HFFc6 (cell line): ENCODE measurements at regions not wholly inside any gene's neighbourhood (a gene's known extent, or its start where the extent isn't known, plus 50 kb on each side); places are given as distances from the start of the nearest gene placed in this dataset.

Source experiments
- DNase-seq: peaks from one replicate; pipeline ENCODE4 v3.0.0-alpha.2; 2018
- H3K27ac Mint-ChIP-seq: 2 replicates; pipeline ENCODE4 v1.8.0; 2020; ENCODE audit warnings: mild to moderate bottlenecking, mixed read lengths
- H3K27me3 Mint-ChIP-seq: 2 replicates; pipeline ENCODE4 v1.8.0; 2021; ENCODE audit warnings: mild to moderate bottlenecking, moderate library complexity, mixed read lengths; ENCODE audit not compliant: insufficient read depth
- H3K36me3 Mint-ChIP-seq: 2 replicates; pipeline ENCODE4 v1.8.0; 2021; ENCODE audit warnings: low read depth, mixed read lengths
- H3K4me1 Mint-ChIP-seq: 2 replicates; pipeline ENCODE4 v1.8.0; 2020; ENCODE audit warnings: low read depth, mixed read lengths
- H3K4me3 Mint-ChIP-seq: 2 replicates; pipeline ENCODE4 v1.8.0; 2020; ENCODE audit warnings: mild to moderate bottlenecking, moderate library complexity, mixed read lengths
- H3K9me3 Mint-ChIP-seq: 2 replicates; pipeline ENCODE4 v1.8.0; 2020; ENCODE audit warnings: mild to moderate bottlenecking, mixed read lengths
- CTCF ChIP-seq: fragments of 200-600 bp; sonication (generic); IDR thresholded peaks from 2 replicates; pipeline ENCODE4 v1.5.0; 2021; ENCODE audit warnings: antibody characterized with exemption, mild to moderate bottlenecking

- no peak for DNase-seq
- no peaks in the 10 kb centered on the region; the same call in 1 of the 2 replicates for H3K27me3 Mint-ChIP-seq
- no peak overlapping the region for H3K27ac Mint-ChIP-seq
- TF ChIP-seq CTCF: no peak
- H3K4me3 Mint-ChIP-seq: no peak overlapping the region
- peaks cover 42% of the 10 kb centered on the region for H3K9me3 Mint-ChIP-seq
- H3K36me3 Mint-ChIP-seq: no peaks in the 10 kb centered on the region
- no peaks in the 10 kb centered on the region for H3K4me1 Mint-ChIP-seq
Measured at GRCh38 chr10:121059351-121059750, 208.2 kb downstream of the WDR11 start.

GRCh38 chr10:121062115-121062514, 211.0 kb downstream of the WDR11 start:
- Mint-ChIP-seq H3K36me3 (no peaks in the 10 kb centered on the region; the same call in 1 of the 2 replicates), H3K9me3 (peaks cover 35% of the 10 kb centered on the region), H3K4me1 (no peaks in the 10 kb centered on the region), H3K27ac (no peak overlapping the region), H3K27me3 (no peaks in the 10 kb centered on the region; the same call in 1 of the 2 replicates), H3K4me3 (no peak overlapping the region)
- TF ChIP-seq CTCF: no peak
- no peak for DNase-seq

- TF ChIP-seq CTCF: no peak
- Mint-ChIP-seq H3K36me3 (peaks cover 3% of the 10 kb centered on the region), H3K4me1 (no peaks in the 10 kb centered on the region), H3K27me3 (no peaks in the 10 kb centered on the region; the same call in 1 of the 2 replicates), H3K9me3 (peaks cover 27% of the 10 kb centered on the region), H3K4me3 (no peak overlapping the region), H3K27ac (no peak overlapping the region)
- DNase-seq: no peak
Measured at GRCh38 chr10:121063744-121064143, 212.6 kb downstream of the WDR11 start.

- no peaks in the 10 kb centered on the region for H3K4me1 Mint-ChIP-seq
- H3K4me3 Mint-ChIP-seq: no peak overlapping the region
- no peak overlapping the region for H3K27ac Mint-ChIP-seq
- peaks cover 25% of the 10 kb centered on the region for H3K9me3 Mint-ChIP-seq
- peaks cover 3% of the 10 kb centered on the region for H3K36me3 Mint-ChIP-seq
- no peak for TF ChIP-seq CTCF
- DNase-seq: no peak
- no peaks in the 10 kb centered on the region; the same call in 1 of the 2 replicates for H3K27me3 Mint-ChIP-seq
Measured at GRCh38 chr10:121064491-121064890, 213.3 kb downstream of the WDR11 start.

GRCh38 chr10:121065330-121065729, 214.2 kb downstream of the WDR11 start:
- Mint-ChIP-seq H3K4me3 (no peak overlapping the region), H3K4me1 (no peaks in the 10 kb centered on the region), H3K36me3 (peaks cover 3% of the 10 kb centered on the region), H3K27me3 (no peaks in the 10 kb centered on the region; the same call in 1 of the 2 replicates), H3K27ac (no peak overlapping the region), H3K9me3 (peaks cover 29% of the 10 kb centered on the region)
- no peak for DNase-seq
- no peak for TF ChIP-seq CTCF
